Neural cell (in vitro differentiated cells): ENCODE measurements at regions not wholly inside any gene's neighbourhood (a gene's known extent, or its start where the extent isn't known, plus 50 kb on each side); places are given as distances from the start of the nearest gene placed in this dataset.

Experiments
- H2AFZ ChIP-seq: fragments of 200-600, 300-800 bp; sonication (generic), shearing (Covaris generic); 2 replicates; pipeline ENCODE4 v1.6.0; 2014; ENCODE audit warnings: low read depth, mild to moderate bottlenecking, antibody characterized with exemption, low read length, moderate library complexity
- H3F3A ChIP-seq: fragments of 200-600 bp; shearing (Covaris generic); 2 replicates; pipeline ENCODE4 v1.6.1; 2016; ENCODE audit warnings: mild to moderate bottlenecking, moderate library complexity, mixed read lengths, antibody characterized with exemption, low read length; ENCODE audit not compliant: insufficient read depth, poor library complexity, severe bottlenecking
- H3K27ac ChIP-seq: fragments of 200-600, 300-800 bp; sonication (generic), shearing (Covaris generic); 2 replicates; pipeline ENCODE4 v1.5.1; 2014; ENCODE audit warnings: mild to moderate bottlenecking, low read length, moderate library complexity
- H3K27me3 ChIP-seq: fragments of 300-800, 200-600 bp; sonication (generic), shearing (Covaris generic); 2 replicates; pipeline ENCODE4 v1.6.0; 2014; ENCODE audit warnings: mild to moderate bottlenecking, low read depth, low read length, moderate library complexity; ENCODE audit not compliant: insufficient read depth
- H3K36me3 ChIP-seq: fragments of 300-800, 200-600 bp; sonication (generic), shearing (Covaris generic); 2 replicates; pipeline ENCODE4 v1.5.1; 2014; ENCODE audit warnings: mild to moderate bottlenecking, antibody characterized with exemption, low read length, moderate library complexity; ENCODE audit not compliant: insufficient read depth
- H3K4me2 ChIP-seq: fragments of 300-800, 200-600 bp; sonication (generic), shearing (Covaris generic); 2 replicates; pipeline ENCODE4 v1.6.0; 2014; ENCODE audit warnings: mild to moderate bottlenecking, low read length
- H3K4me3 ChIP-seq: fragments of 300-800, 200-600 bp; sonication (generic), shearing (Covaris generic); 2 replicates; pipeline ENCODE4 v1.5.1; 2014; ENCODE audit warnings: mild to moderate bottlenecking, low read length, moderate library complexity
- H3K79me2 ChIP-seq: fragments of 200-600 bp; shearing (Covaris generic); replicated peaks from 2 replicates; pipeline ENCODE4 v1.6.0; 2014; ENCODE audit warnings: mild to moderate bottlenecking, low read length, moderate library complexity; ENCODE audit not compliant: insufficient read depth
- H3K9ac ChIP-seq: fragments of 300-800, 200-600 bp; sonication (generic), shearing (Covaris generic); 2 replicates; pipeline ENCODE4 v1.6.1; 2016; ENCODE audit warnings: mild to moderate bottlenecking, low read length, mixed read lengths
- H3K9me2 ChIP-seq: fragments of 200-600 bp; shearing (Covaris generic); 2 replicates; pipeline ENCODE4 v1.6.1; 2016; ENCODE audit warnings: mild to moderate bottlenecking, low read length, mixed read lengths; ENCODE audit not compliant: insufficient read depth
- H3K9me3 ChIP-seq: fragments of 200-600, 300-800 bp; sonication (generic), shearing (Covaris generic); 2 replicates; pipeline ENCODE4 v1.6.1; 2016; ENCODE audit warnings: mild to moderate bottlenecking, mixed run types, low read length, moderate library complexity, mixed read lengths
- H4K20me1 ChIP-seq: fragments of 200-600 bp; shearing (Covaris generic); 2 replicates; pipeline ENCODE4 v1.6.1; 2016; ENCODE audit warnings: mild to moderate bottlenecking, mixed run types; ENCODE audit not compliant: insufficient read depth
- EP300 ChIP-seq: fragments of 450-650 bp; conservative IDR thresholded peaks from 2 replicates; pipeline ENCODE4 v1.6.1; 2014; ENCODE audit warnings: antibody characterized with exemption, mild to moderate bottlenecking, moderate library complexity; ENCODE audit not compliant: poor library complexity, severe bottlenecking
- EZH2 ChIP-seq: fragments of 200-600, 300-800 bp; shearing (Covaris generic), sonication (generic); IDR thresholded peaks from 2 replicates; pipeline ENCODE4 v1.6.1; 2014; ENCODE audit warnings: antibody characterized with exemption, low read length, borderline replicate concordance, mild to moderate bottlenecking; ENCODE audit not compliant: insufficient read depth, poor library complexity, severe bottlenecking
- MXI1 ChIP-seq: fragments of 450-650 bp; conservative IDR thresholded peaks from 2 replicates; pipeline ENCODE4 v1.6.1; 2014; ENCODE audit warnings: antibody characterized with exemption, mild to moderate bottlenecking; ENCODE audit not compliant: poor library complexity, severe bottlenecking
- POLR2AphosphoS5 ChIP-seq: IDR thresholded peaks from 2 replicates; pipeline ENCODE4 v1.6.1; 2012
- RAD21 ChIP-seq: fragments of 450-650 bp; conservative IDR thresholded peaks from 2 replicates; pipeline ENCODE4 v1.6.1; 2014; ENCODE audit warnings: antibody characterized with exemption, mild to moderate bottlenecking, moderate library complexity
- SMC3 ChIP-seq: fragments of 450-650 bp; conservative IDR thresholded peaks from 2 replicates; pipeline ENCODE4 v1.6.1; 2014; ENCODE audit warnings: antibody characterized with exemption, mild to moderate bottlenecking, moderate library complexity; ENCODE audit not compliant: poor library complexity
- TAF1 ChIP-seq: IDR thresholded peaks from 2 replicates; pipeline ENCODE4 v1.6.1; 2012; ENCODE audit warnings: low read depth
- TF ChIP-seq, protein P1 (sequence below): fragments of 450-650 bp; IDR thresholded peaks from 2 replicates; pipeline ENCODE4 v1.5.1; 2014; ENCODE audit warnings: antibody characterized with exemption, mild to moderate bottlenecking, moderate library complexity; ENCODE audit not compliant: poor library complexity, severe bottlenecking
- TF ChIP-seq, protein P2 (sequence below): IDR thresholded peaks from 2 replicates; pipeline ENCODE4 v1.6.1; 2012; ENCODE audit warnings: borderline replicate concordance

DNA sequence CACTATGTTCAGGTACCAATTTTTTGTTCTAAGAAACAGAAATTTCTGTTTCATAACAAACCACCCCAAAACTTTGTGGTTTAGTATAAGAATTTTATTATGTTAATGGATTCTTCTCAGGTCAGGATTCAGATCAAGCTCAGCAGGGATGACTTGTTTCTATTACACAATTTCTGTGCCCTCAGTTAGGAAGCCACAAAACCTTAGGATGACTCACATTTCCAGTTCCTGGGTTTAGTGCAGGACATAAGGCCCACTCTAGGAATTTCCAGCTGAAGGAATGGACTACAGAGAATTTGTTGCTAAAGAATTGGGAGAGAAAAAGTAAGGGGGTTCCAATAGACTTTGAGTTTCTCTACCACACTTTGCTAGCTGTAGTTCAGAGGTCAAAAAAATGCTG is 629.3 kb downstream of the ANXA1 start:
- H3K27ac ChIP-seq = no peak overlapping the region
- H3F3A ChIP-seq = no peaks in the 10 kb centered on the region
- no peaks in the 10 kb centered on the region for H3K27me3 ChIP-seq
- H3K9me2 ChIP-seq = no peaks in the 10 kb centered on the region
- H3K36me3 ChIP-seq = no peaks in the 10 kb centered on the region
- no peak overlapping the region for H3K4me2 ChIP-seq
- H3K9ac ChIP-seq = no peak overlapping the region
- H3K9me3 ChIP-seq = no peaks in the 10 kb centered on the region
- TF ChIP-seq EP300 = no peak
- no peak for TF ChIP-seq RAD21
- TF ChIP-seq EZH2 = no peak
- TF ChIP-seq SMC3 = no peak
- no peak for TF ChIP-seq MXI1
- no peak for TF ChIP-seq POLR2AphosphoS5
- TF ChIP-seq TAF1 = no peak
- TF ChIP-seq, protein P1, sequence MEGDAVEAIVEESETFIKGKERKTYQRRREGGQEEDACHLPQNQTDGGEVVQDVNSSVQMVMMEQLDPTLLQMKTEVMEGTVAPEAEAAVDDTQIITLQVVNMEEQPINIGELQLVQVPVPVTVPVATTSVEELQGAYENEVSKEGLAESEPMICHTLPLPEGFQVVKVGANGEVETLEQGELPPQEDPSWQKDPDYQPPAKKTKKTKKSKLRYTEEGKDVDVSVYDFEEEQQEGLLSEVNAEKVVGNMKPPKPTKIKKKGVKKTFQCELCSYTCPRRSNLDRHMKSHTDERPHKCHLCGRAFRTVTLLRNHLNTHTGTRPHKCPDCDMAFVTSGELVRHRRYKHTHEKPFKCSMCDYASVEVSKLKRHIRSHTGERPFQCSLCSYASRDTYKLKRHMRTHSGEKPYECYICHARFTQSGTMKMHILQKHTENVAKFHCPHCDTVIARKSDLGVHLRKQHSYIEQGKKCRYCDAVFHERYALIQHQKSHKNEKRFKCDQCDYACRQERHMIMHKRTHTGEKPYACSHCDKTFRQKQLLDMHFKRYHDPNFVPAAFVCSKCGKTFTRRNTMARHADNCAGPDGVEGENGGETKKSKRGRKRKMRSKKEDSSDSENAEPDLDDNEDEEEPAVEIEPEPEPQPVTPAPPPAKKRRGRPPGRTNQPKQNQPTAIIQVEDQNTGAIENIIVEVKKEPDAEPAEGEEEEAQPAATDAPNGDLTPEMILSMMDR = no peak
- TF ChIP-seq, protein P2, sequence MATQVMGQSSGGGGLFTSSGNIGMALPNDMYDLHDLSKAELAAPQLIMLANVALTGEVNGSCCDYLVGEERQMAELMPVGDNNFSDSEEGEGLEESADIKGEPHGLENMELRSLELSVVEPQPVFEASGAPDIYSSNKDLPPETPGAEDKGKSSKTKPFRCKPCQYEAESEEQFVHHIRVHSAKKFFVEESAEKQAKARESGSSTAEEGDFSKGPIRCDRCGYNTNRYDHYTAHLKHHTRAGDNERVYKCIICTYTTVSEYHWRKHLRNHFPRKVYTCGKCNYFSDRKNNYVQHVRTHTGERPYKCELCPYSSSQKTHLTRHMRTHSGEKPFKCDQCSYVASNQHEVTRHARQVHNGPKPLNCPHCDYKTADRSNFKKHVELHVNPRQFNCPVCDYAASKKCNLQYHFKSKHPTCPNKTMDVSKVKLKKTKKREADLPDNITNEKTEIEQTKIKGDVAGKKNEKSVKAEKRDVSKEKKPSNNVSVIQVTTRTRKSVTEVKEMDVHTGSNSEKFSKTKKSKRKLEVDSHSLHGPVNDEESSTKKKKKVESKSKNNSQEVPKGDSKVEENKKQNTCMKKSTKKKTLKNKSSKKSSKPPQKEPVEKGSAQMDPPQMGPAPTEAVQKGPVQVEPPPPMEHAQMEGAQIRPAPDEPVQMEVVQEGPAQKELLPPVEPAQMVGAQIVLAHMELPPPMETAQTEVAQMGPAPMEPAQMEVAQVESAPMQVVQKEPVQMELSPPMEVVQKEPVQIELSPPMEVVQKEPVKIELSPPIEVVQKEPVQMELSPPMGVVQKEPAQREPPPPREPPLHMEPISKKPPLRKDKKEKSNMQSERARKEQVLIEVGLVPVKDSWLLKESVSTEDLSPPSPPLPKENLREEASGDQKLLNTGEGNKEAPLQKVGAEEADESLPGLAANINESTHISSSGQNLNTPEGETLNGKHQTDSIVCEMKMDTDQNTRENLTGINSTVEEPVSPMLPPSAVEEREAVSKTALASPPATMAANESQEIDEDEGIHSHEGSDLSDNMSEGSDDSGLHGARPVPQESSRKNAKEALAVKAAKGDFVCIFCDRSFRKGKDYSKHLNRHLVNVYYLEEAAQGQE = no peak
- H2AFZ ChIP-seq = no peak overlapping the region
- H3K4me3 ChIP-seq = no peak overlapping the region
- no peaks in the 10 kb centered on the region for H3K79me2 ChIP-seq
- no peaks in the 10 kb centered on the region for H4K20me1 ChIP-seq

DNA sequence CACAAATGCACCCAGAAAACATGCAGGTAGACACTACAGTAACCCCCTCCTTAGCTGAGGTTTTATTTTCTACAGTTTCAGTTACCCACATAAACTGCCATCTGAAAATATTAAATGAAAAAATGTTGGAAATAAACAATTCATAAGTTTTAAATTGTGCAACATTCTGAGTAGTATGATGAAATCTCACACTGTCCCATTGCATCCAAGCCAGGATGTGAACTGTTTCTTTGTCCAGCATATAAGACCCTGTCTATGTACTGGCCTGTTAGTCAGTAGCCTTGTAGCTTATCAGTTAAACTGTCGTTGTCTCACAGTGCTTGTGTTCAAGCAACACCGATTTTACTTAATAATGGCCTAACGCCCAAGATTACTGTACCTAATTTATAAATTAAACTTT is 630.5 kb downstream of the ANXA1 start:
- Histone ChIP-seq H3K79me2 (no peaks in the 10 kb centered on the region), H3K4me2 (no peak overlapping the region), H2AFZ (no peak overlapping the region), H3K36me3 (no peaks in the 10 kb centered on the region), H3K9ac (no peak overlapping the region), H4K20me1 (no peaks in the 10 kb centered on the region), H3K27ac (no peak overlapping the region), H3F3A (no peaks in the 10 kb centered on the region), H3K9me3 (no peaks in the 10 kb centered on the region), H3K27me3 (no peaks in the 10 kb centered on the region), H3K4me3 (no peak overlapping the region), H3K9me2 (no peaks in the 10 kb centered on the region)
- TF ChIP-seq SMC3 = no peak
- TF ChIP-seq TAF1 = no peak
- no peak for TF ChIP-seq EZH2
- TF ChIP-seq RAD21 = no peak
- TF ChIP-seq POLR2AphosphoS5 = no peak
- no peak for TF ChIP-seq MXI1
- TF ChIP-seq EP300 = no peak
- TF ChIP-seq, protein P1 = no peak
- TF ChIP-seq, protein P2 = no peak
